HG03432 (cell line): ENCODE measurements at regions not wholly inside any gene's neighbourhood (a gene's known extent, or its start where the extent isn't known, plus 50 kb on each side); places are given as distances from the start of the nearest gene placed in this dataset.
"Not testable (repeated sequence)": the region's sequence is repeated elsewhere in the genome, so short reads cannot be mapped to it uniquely, and the experiment has no call there.

Source experiments
- ATAC-seq: cut with Tn5 transposase; IDR thresholded peaks from one replicate; pipeline ENCODE4 v1.9.1; 2021; ENCODE audit warnings: mild to moderate bottlenecking, moderate library complexity; ENCODE audit not compliant: unreplicated experiment

DNA sequence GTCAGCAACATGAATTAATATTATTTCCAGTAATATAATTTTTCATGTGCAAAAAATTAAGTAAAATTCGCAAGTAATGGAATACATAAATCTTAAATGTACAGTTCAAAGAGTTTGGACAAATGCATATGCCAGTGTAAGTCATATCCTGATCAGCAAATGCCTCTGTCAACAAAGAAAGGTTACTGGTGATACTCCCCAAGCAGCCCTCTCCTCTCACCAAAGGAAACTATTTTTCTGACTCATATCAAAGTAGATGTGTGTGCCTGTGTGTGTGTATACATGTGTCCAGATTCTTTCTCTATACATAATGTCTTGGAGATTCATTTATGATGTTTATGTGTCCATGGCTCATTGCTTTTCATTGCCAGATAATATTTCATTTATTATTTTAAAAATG, 1035.0 kb downstream of the SLC16A7 start:
- ATAC-seq, result no peak

DNA sequence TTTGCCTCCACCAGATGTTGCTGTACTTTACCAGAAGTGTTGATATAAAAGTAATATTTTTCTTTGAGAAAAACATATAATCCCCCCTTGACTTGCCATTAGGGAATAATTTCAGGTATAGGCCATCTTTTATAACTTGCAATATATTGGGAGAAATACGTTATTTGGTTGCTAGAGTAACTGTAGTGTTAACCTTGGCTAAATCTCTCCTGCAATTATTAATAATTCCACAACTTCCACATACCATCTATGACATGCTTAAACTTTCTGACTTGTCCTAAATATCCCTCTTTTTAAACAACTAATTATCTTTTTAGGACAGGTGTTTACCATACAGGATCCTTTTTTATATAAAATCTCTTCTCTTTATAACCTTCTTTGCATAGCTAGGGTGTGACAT, 1048.2 kb downstream of the SLC16A7 start:
- no peak for ATAC-seq

DNA sequence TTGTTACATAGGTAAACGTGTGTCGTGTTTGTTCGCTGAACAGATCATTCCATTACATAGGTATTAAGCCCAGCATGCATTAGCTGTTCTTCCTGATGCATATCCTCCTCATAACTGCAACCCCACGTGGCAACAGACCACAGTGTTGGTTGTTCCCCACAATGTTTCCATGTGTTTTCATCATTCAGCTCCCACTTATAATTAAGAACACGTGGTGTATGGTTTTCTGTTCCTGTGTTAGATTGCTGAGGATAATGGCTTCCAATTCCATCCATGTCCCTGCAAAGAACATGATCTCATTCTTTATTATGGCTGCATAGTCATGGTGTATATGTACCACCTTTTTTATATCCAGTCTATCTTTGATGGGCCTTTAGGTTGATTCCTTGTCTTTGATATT, 1071.1 kb downstream of the SLC16A7 start:
- no peak for ATAC-seq

DNA sequence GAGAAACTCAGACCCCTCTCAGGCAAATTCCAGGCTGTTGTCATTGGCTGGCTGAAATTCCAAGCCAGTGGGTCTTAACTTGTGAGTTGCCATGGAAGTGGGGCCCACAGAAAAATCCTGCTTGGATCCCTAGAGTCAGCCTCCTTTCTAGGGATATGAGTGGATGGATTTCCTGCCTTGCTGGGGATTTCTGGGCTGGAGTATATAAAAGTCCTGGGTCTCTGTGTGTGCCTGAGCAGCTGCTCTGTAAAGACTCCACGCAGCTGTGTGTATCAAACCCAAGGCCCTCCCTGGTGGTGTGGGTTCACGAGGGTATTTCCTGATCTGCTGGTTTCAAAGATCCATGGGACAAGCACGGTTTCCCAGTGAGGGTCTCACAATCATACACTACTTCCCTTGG, 1077.1 kb downstream of the SLC16A7 start:
- ATAC-seq, result no peak

DNA sequence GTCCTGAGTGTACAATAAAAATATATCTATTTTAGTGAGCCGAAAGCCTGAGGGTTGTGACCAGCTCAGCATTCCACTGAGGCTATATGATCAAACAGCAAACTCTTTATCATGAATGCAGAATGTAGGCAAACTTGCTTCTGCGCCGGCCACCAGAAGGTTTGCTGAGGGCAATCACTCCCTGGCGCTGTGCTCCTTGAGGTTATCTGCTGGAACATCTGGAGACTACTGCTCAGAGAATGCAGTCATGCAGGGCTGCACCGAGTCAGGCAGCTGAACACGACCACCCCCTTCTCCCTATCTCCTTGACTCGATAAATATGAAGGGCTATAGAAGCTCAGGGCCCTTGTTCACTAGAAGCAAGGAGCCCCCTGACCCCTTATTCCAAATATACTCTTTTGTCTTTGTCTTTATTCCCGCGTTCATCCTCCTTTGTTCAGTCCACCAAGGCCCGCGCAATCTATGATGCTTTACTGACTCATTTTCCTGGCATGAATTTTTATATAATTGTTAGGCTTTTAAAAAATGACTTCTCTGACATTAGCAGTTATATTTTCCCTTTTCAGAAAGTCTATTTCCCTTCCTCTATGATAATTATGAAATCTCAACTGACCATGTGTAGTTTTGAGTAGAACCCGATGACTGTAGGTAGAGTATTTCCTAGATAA, 1089.3 kb downstream of the SLC16A7 start:
- ATAC-seq, result no peak

DNA sequence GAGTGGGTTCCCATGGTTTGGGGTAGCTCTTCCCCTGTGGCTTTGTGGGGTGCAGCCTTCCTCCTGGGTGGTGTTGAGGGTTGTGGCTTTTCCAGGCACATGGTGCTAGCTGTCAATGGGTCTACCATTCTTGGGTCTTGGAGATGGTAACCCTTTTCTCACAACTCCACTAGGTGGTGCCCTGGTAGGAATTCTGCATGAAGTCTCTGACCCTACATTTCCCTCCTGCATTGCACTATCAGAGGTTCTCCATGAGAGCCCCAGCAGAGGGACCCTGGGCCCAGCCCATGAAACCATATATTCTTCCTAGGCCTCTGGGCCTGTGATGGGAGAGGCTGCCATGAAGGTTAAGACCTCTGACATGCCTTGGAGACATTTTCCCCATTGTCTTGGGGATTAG, 1093.3 kb downstream of the SLC16A7 start:
- no peak for ATAC-seq

DNA sequence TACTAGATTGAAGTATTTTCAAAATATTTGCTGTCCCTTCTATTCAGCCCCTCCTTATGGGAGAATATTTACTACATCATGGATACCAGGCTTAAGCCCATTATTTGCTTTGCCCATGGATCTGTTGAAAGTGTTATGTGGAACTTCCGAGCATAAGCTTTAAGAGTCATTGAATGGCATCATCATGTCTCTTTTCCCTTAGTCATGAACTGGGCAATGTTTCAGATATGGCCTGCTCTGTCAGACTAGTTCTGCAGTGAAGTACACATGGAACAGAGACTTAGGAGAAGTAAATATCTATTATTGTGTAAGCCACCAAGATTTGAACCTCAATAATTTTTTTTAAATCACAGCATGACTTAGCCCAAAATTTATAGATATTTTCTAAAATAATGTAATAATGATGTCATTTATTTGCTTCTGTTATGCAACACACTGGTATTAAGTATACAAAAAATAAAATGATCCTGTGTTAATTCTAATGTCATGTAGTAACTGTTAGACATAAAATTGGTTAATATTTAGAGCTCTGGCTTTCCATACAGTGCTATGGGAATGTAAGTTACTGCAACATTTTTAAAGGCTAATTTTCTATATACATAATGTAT, 1097.3 kb downstream of the SLC16A7 start:
- no peak for ATAC-seq

DNA sequence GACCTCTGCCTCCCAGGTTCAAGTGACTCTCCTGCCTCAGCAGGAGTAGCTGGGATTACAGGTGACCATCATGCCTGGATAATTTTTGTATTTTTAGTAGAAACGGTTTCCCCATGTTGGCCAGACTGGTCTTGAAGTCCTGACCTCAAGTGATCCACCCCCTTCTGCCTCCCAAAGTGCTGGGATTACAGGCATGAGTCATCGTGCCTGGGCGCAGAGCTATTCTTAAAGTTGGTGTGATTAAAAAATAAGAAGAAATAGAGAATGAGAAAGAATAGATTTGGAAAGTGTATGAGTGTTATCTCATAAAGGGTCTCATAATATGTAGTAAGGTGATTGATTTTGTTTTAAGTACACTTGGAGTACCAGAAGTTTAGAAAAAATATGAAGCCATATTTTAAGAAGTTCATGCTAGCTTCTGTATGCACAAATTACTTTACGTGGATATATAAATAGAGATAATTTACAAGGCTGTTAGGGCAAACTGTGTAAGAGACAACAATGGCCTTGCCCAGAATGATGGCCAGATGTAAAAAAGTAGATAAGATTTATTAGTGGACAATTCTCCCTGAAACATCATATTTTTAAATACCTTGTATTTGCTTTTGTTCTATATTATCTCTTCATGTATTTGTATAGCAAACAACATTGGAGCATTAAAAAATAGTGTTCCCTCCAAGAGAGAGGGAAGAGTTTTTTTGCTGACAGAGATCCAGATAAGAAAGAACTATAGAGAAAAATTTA, 1108.5 kb downstream of the SLC16A7 start:
- no peak for ATAC-seq

DNA sequence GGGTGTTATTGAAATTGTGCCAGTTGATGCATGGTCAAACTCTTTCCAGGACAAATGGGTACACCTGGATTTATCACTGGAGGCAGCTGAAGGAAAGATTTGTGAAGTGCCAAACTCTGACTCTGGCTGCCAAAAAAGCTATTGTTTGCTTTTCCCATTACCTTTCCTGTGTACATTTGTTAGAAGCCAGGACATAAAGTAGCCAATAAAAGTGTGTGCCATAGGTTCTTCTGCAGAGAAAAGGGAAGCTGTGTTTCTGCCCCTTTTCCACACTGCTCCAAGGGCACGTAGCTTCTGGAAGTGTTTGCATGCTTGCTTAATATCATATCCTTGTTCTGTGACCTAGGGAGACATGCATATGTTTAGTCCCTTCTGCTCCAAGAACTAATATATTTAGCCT, 1114.4 kb downstream of the SLC16A7 start:
- ATAC-seq, result no peak

DNA sequence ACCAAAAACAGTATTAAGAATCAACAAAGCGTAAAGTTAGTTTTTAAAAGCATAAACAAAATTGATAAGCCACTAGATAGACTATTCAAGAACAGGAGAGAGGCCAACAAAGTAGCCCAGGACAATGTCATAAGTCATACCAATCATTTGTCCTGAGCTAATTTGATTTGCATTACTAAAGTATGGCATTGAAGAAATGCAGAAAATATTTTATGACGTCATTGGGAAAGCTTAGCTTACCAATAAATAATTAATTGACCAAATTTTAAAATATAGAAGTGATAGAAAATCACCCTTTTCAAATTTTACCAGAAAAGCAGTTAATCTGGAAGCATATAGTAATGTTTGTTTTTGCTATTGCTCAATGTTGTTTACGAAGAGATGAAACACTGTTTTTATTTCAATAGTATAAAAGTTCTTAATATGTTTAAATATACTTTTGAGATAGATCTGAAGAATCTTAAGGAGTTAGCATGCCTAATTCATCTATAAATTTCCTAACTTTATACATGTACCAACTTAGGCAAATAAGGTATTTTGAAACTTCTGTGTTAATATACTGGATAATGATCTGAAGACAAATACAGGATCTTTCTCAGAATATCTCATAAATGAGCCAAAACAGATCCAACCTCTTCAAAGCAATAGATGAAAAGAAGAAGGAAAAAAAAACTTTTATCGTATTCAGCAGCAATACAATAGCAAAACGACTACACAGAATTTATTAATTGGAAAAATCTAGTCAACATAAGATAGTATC, 1118.5 kb downstream of the SLC16A7 start:
- no peak for ATAC-seq

DNA sequence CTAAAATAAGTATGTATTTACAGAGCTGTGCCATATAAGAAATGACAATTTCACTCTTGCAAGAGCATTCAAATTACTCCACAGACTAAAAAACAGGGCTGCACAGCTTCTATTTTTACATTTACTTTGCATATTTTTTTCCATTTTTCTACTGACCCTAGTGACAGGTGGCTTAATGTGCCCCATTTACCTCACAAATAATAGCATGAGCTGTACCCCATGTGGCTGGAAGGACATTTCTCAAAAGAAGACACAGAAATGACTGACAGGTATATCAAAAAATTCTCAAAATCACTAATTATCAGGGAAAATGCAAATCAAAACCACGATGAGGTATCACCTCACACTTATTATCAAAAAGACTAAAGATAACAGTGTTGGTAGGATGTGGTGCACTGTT, 1128.6 kb downstream of the SLC16A7 start:
- ATAC-seq, result no peak

DNA sequence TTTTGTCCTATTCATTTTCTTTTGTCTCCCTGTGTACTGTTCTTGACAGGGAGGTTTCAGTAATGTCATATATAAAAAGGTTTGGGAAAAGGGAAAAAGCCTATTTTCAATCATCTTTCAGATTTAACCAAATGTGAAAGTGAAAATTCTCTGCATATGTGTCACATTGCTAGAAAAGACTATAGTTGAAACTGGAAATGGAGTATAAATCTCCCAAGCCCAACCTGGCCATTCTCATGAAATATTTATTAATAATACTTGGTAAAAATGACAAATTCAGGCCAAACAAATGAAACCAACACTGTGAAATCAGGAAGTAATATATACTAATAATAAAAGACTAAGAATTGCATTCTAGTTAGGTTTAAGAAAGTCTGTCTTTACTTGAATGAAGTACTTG, 1129.2 kb downstream of the SLC16A7 start:
- ATAC-seq, result no peak

DNA sequence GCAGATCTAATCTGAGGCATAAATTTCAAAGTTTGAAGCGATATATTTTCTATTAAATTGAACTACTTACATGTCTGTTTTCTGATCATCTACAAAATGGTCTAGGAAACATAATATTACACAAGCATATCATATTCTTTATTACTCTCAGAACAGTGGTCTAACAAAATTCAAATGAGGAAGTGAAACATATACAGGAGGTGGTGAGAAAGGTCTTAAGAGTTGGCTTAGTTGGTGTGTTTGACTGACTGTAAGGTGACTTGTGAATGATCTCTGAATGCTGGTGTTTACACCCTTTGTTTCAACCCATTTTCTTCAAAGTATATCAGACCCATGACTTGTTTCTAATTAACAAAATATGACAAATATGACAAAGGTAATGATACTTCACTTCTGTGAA, 1156.8 kb downstream of the SLC16A7 start:
- peak; percentile 86 for ATAC-seq

DNA sequence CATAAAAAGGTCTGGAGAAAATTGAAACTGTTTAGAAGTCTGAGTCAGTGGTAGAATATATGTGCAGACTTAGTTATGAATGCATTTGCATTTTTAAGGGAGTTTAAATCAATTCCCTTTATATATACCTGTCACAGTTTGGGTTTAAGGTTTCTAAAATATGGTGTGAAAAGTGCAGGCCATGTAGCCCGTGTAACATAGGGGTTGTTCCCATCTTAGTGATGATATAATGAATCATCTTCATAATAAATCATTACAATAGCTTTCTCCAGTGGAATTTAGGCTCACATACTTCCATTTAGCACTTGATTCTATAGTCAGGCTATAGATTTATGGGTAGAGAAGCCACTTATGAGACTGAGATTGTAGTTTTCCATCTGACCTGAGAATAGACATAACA, 1162.4 kb downstream of the SLC16A7 start:
- no peak for ATAC-seq

DNA sequence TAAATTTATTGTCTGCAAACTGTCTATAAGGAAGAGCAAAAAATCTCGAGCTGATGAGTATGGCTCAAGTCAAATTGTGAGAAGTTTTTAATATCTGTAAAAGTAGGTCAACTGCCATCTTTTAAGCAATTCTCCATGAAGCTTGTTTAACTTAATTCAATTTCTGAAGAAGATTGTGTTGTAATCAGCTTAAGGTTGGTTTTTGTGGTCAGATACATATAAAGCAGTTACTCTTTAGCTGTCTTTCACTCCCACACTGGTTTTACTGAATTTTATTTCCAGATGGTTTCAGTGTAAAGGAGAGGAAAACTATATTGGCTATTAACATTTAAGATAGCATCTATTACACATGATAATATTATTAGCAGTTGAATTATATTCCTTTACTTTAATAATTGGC, 1165.1 kb downstream of the SLC16A7 start:
- no peak for ATAC-seq

DNA sequence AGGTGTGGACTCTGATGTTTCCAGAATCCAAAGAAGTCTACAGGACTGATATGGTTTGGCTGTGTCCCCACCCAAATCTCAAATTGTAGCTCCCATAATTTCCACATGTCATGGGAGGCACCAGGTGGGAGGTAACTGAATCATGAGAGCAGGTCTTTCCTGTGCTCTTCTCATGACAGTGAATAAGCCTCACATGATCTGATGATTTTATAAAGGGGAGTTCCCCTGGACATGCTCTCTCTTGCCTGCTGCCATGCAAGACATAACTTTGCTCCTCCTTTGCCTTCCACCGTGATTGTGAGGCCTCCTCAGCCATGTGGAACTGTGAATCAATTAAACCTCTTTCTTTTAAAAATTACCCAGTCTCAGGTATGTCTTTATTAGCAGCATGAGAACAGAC, 1205.3 kb downstream of the SLC16A7 start:
- ATAC-seq, result not testable (repeated sequence)

DNA sequence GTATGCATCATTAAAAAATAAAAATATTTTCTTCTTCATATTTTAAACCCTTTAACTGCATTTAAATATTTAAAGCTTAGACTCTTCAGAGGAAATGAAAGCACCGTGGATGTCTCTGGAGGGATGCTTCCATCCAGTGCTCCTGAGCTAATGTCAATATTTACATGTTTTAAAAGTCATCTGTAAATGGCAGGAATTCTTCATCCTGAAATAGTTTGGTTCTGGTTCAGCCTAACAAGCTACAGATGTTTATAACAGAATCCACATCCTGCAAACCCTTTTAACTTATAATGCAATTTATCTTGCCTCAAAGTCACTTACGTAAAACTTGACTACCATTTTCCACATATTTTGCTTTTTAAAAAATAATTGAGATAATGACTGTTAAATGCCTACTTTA, 1207.3 kb downstream of the SLC16A7 start:
- ATAC-seq, result no peak

DNA sequence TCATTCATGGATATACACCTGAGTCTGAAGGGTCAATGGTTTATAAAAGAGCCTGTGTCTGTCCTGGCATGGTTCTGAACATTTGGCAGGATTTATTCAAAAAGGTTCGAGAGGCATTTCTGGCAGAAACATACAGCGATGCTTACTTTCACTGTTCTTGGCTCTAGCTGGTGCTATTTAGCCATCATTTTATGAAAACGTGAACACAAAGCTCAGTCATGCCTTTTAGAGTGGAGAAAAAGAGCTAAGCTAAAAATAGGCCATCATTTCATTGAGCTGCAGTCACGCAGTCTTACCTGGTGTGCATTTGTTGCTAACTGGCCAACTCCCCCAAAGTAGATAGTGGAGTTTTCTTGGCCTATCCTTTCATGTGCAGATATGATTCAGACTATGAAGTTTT, 1209.5 kb downstream of the SLC16A7 start:
- ATAC-seq, result no peak

DNA sequence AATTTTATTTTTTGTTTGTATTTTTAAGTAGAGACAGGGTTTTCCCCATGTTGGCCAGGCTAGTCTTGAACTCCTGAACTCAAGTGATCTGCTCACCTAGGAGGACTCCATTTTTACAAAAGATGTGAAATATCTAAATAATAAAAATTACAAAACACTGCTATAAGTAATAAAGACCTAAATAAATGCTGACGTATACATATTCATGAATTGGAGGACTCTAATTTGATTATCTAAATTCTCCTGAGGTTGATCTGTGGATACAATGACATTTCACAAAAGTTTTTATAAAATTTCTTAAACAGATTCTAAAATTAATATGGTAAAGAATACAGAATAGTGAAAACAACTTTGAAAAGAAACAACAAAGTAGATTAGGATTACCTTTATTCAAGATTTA, 1224.0 kb downstream of the SLC16A7 start:
- ATAC-seq, result no peak

DNA sequence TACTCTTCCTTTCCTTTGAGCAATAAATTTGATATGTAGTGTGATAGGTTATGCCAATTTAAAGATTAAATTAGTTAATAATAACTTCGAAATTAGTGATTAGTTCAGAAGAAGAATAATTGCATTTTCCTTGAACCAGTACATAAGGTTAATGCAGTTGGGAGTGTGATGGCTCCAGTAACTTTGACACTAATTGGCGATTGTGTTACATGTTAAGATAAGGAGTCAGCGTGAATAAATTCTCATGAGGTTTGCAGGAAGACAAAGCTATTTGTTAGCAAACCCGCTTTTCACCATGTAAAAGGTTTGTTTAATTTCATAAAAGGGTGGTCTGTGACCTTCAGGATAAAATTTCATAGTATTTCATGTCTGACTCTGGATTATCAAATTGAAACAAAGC, 1226.8 kb downstream of the SLC16A7 start:
- no peak for ATAC-seq

DNA sequence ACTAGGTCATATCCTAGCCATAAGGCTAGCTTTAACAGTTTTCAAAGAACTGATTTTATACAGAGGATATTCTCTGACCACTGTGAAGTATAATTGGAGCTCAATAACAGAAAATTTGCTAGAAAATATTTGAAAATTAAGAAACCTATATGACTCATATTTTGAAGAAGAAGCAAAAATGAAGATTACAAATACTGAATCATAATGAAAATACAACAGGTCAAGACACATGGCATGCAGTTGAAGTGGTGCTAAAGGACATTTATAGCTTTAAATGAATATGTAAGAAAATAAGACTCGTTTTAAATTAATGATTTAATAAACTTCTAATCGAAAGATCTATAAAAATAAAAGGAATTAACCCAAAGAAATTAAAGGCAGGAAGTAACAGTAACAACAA, 1234.6 kb downstream of the SLC16A7 start:
- ATAC-seq, result no peak

DNA sequence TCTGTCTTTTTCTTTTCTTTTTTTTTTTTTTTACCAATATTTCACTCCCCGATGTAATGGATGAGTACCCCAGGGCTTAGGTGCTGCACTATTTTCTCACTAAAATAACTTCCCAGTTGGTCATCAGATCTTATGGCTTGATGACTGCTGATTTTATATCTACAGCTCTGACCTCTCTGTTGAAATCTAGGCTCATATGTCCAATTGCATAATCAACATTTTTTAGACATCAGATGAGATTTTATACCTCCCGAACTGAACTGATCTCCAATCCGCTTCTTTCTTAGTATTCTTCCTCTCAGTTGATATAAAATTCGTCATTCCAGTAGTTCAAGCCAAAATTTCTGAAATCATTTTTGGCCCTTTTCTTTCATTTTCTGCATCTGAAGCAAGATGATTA, 1236.5 kb downstream of the SLC16A7 start:
- ATAC-seq, result no peak
